Nucleus accumbens (tissue), 56 donors: ENCODE measurements at regions not wholly inside any gene's neighbourhood (a gene's known extent, or its start where the extent isn't known, plus 50 kb on each side); places are given as distances from the start of the nearest gene placed in this dataset.

Experiments
- DNase-seq, 56 donors: peaks; one replicate each; lab custom pipeline; 2025; lab: John Stamatoyannopoulos, UW

- no peak for DNase-seq
Observed at GRCh38 chr10:113453351-113453750, 99.5 kb upstream of the HABP2 start.

GRCh38 chr10:113454341-113455061, 98.4 kb upstream of the HABP2 start:
- peak in 34 of 56 donors; percentile 2 to 62 (median 16) for DNase-seq

- DNase-seq, result no peak
Observed at GRCh38 chr10:113455947-113456346, 96.9 kb upstream of the HABP2 start.

- DNase-seq, result no peak
Observed at GRCh38 chr10:113456741-113457140, 96.1 kb upstream of the HABP2 start.

- DNase-seq, result no peak
Observed at GRCh38 chr10:113457408-113457807, 95.4 kb upstream of the HABP2 start.

- no peak for DNase-seq
Observed at GRCh38 chr10:113458451-113458850, 94.4 kb upstream of the HABP2 start.

GRCh38 chr10:113458944-113459343, 93.9 kb upstream of the HABP2 start:
- no peak for DNase-seq

GRCh38 chr10:113459626-113460280, 93.1 kb upstream of the HABP2 start:
- DNase-seq, result no peak

GRCh38 chr10:113463083-113463482, 89.8 kb upstream of the HABP2 start:
- DNase-seq, result no peak

GRCh38 chr10:113463777-113464176, 89.1 kb upstream of the HABP2 start:
- DNase-seq, result no peak

- DNase-seq, result no peak
Observed at GRCh38 chr10:113469796-113470195, 83.1 kb upstream of the HABP2 start.

- no peak for DNase-seq
Observed at GRCh38 chr10:113470372-113471240, 82.2 kb upstream of the HABP2 start.

GRCh38 chr10:113471241-113471996, 81.4 kb upstream of the HABP2 start:
- DNase-seq, result no peak

- no peak for DNase-seq
Observed at GRCh38 chr10:113473011-113473410, 79.8 kb upstream of the HABP2 start.

- no peak for DNase-seq
Observed at GRCh38 chr10:113473851-113474250, 79.0 kb upstream of the HABP2 start.

GRCh38 chr10:113474752-113475151, 78.1 kb upstream of the HABP2 start:
- no peak for DNase-seq

- DNase-seq, result no peak
Observed at GRCh38 chr10:113475381-113475807, 77.5 kb upstream of the HABP2 start.

GRCh38 chr10:113476191-113476590, 76.7 kb upstream of the HABP2 start:
- peak in 7 of 56 donors; percentile 1 to 29 (median 4) for DNase-seq

GRCh38 chr10:113476673-113477072, 76.2 kb upstream of the HABP2 start:
- DNase-seq, result no peak

- DNase-seq, result no peak
Observed at GRCh38 chr10:113477451-113477850, 75.4 kb upstream of the HABP2 start.
